ENCODE measurements at regions not wholly inside any gene's neighbourhood (a gene's known extent, or its start where the extent isn't known, plus 50 kb on each side); places are given as distances from the start of the nearest gene placed in this dataset.

DNA sequence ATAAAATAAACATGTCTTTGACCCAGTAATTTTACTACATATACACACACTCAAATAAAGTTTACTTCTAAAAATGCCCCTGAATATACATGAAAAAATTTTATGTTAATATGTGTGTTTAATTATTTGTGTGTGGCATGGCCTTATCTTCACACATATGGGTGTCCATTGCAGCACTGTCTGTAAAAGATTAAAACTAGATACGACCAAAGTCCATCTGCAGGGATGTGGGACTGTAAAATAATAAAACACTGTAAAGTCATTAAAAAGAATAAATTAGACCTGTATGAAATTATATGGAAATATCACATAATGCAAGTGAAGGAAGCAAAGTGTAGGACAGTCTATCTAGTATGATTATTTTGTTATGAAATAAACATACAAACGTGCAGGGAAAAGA, 337.3 kb downstream of the RND3 start:
- Histone ChIP-seq H3K4me3 (no peak overlapping the region), H3K36me3 (ENCODE audit: low read depth) (no peaks in the 10 kb centered on the region), H3K4me2 (no peak overlapping the region), H3K27me3 (ENCODE audit: insufficient read depth, low read depth) (no peaks in the 10 kb centered on the region), H3F3A (ENCODE audit: insufficient read depth, low read depth) (no peaks in the 10 kb centered on the region), H2AFZ (no peak overlapping the region), H4K20me1 (ENCODE audit: insufficient read depth) (no peaks in the 10 kb centered on the region), H3K9me3 (ENCODE audit: insufficient read depth, low read depth) (peaks cover 3% of the 10 kb centered on the region; the same call in 1 of the 2 replicates), H3K4me1 (replicated peaks; ENCODE audit: insufficient read depth) (peaks cover 20% of the 10 kb centered on the region), H3K79me2 (ENCODE audit: low read depth) (no peaks in the 10 kb centered on the region), H3K9me2 (ENCODE audit: insufficient read depth) (no peaks in the 10 kb centered on the region), H3K27ac (no peak overlapping the region)
- TF ChIP-seq CTCF (conservative IDR thresholded peaks at IDR 0.05) (no peak), EZH2 (IDR thresholded peaks at IDR 0.05; ENCODE audit: low read depth) (no peak)
- intact Hi-C loops (cut with micrococcal nuclease; ENCODE audit: unreplicated experiment): no loop called here
- no TSS peak for BruUV-seq (replicated peaks)
- ChIA-PET CTCF (no interaction called here), POLR2A (ENCODE audit: unreplicated experiment) (no interaction called here)
- DNase-seq: no peak

- intact Hi-C loops (cut with micrococcal nuclease; ENCODE audit: unreplicated experiment): no loop called here
- Histone ChIP-seq H2AFZ (no peak overlapping the region), H4K20me1 (ENCODE audit: insufficient read depth) (no peaks in the 10 kb centered on the region), H3K9me3 (ENCODE audit: insufficient read depth, low read depth) (peaks cover 3% of the 10 kb centered on the region; the same call in 1 of the 2 replicates), H3K9me2 (ENCODE audit: insufficient read depth) (no peaks in the 10 kb centered on the region), H3K27me3 (ENCODE audit: insufficient read depth, low read depth) (no peaks in the 10 kb centered on the region), H3F3A (ENCODE audit: insufficient read depth, low read depth) (no peaks in the 10 kb centered on the region; the same call in 1 of the 2 replicates), H3K4me3 (no peak overlapping the region), H3K4me2 (no peak overlapping the region), H3K4me1 (replicated peaks; ENCODE audit: insufficient read depth) (peaks cover 8% of the 10 kb centered on the region), H3K79me2 (ENCODE audit: low read depth) (no peaks in the 10 kb centered on the region), H3K36me3 (ENCODE audit: low read depth) (no peaks in the 10 kb centered on the region), H3K27ac (no peak overlapping the region)
- ChIA-PET CTCF (no interaction called here), POLR2A (ENCODE audit: unreplicated experiment) (no interaction called here)
- BruUV-seq (replicated peaks): no TSS peak
- no peak for DNase-seq
- TF ChIP-seq CTCF (conservative IDR thresholded peaks at IDR 0.05) (no peak), EZH2 (IDR thresholded peaks at IDR 0.05; ENCODE audit: low read depth) (no peak)
Measured at GRCh38 chr2:150147889-150148683, 339.4 kb downstream of the RND3 start.

- Histone ChIP-seq H3K4me3 (no peak overlapping the region), H3K9me2 (ENCODE audit: insufficient read depth) (no peaks in the 10 kb centered on the region), H3K36me3 (ENCODE audit: low read depth) (no peaks in the 10 kb centered on the region), H4K20me1 (ENCODE audit: insufficient read depth) (no peaks in the 10 kb centered on the region), H3K27me3 (ENCODE audit: insufficient read depth, low read depth) (no peaks in the 10 kb centered on the region), H3F3A (ENCODE audit: insufficient read depth, low read depth) (peaks cover 9% of the 10 kb centered on the region; the same call in 1 of the 2 replicates), H2AFZ (no peak overlapping the region), H3K27ac (no peak overlapping the region), H3K9me3 (ENCODE audit: insufficient read depth, low read depth) (0 out of 2 replicates have a peak, but pooled peaks cover 3% of the 10 kb centered on the region), H3K4me1 (replicated peaks; ENCODE audit: insufficient read depth) (peaks cover 20% of the 10 kb centered on the region), H3K4me2 (no peak overlapping the region), H3K79me2 (ENCODE audit: low read depth) (no peaks in the 10 kb centered on the region)
- DNase-seq: no peak
- ChIA-PET CTCF (no interaction called here), POLR2A (ENCODE audit: unreplicated experiment) (no interaction called here)
- intact Hi-C loops (cut with micrococcal nuclease; ENCODE audit: unreplicated experiment): no loop called here
- no TSS peak for BruUV-seq (replicated peaks)
- TF ChIP-seq EZH2 (IDR thresholded peaks at IDR 0.05; ENCODE audit: low read depth): no peak
- no peak for TF ChIP-seq CTCF (conservative IDR thresholded peaks at IDR 0.05)
Measured at GRCh38 chr2:150146879-150147278, 340.6 kb downstream of the RND3 start.

Measured in PC-9 (cell line).